GM18519 (cell line): ENCODE measurements at regions not wholly inside any gene's neighbourhood (a gene's known extent, or its start where the extent isn't known, plus 50 kb on each side); places are given as distances from the start of the nearest gene placed in this dataset.
"Not testable (repeated sequence)": the region's sequence is repeated elsewhere in the genome, so short reads cannot be mapped to it uniquely, and the experiment has no call there.

ENCODE experiments used
- ATAC-seq: cut with Tn5 transposase; IDR thresholded peaks from one replicate; pipeline ENCODE4 v1.9.1; 2021; ENCODE audit warnings: mild to moderate bottlenecking, moderate library complexity; ENCODE audit not compliant: unreplicated experiment, low FRiP score

GRCh38 chr11:42795483-42795882 is 516.3 kb upstream of the API5 start:
- ATAC-seq: not testable (repeated sequence)

GRCh38 chr11:42800041-42800440 is 511.8 kb upstream of the API5 start:
- ATAC-seq: no peak

GRCh38 chr11:42802201-42802899 is 509.4 kb upstream of the API5 start:
- no peak for ATAC-seq

- ATAC-seq: no peak
These were observed 505.6 kb upstream of the API5 start for GRCh38 chr11:42806191-42806590.

GRCh38 chr11:42812361-42812760 is 499.4 kb upstream of the API5 start:
- ATAC-seq: no peak

- ATAC-seq: no peak
These were observed 498.8 kb upstream of the API5 start for GRCh38 chr11:42812960-42813359.

- no peak for ATAC-seq
These were observed 495.3 kb upstream of the API5 start for GRCh38 chr11:42816471-42816870.

- ATAC-seq: no peak
These were observed 492.7 kb upstream of the API5 start for GRCh38 chr11:42819126-42819525.

- ATAC-seq: not testable (repeated sequence)
These were observed 489.6 kb upstream of the API5 start for GRCh38 chr11:42822188-42822587.

- no peak for ATAC-seq
These were observed 488.2 kb upstream of the API5 start for GRCh38 chr11:42823546-42823945.

- ATAC-seq: no peak
These were observed 487.7 kb upstream of the API5 start for GRCh38 chr11:42824067-42824466.

GRCh38 chr11:42825598-42825997 is 486.2 kb upstream of the API5 start:
- no peak for ATAC-seq

GRCh38 chr11:42827845-42828244 is 484.0 kb upstream of the API5 start:
- no peak for ATAC-seq

- no peak for ATAC-seq
These were observed 473.8 kb upstream of the API5 start for GRCh38 chr11:42837994-42838393.

- ATAC-seq: no peak
These were observed 471.5 kb upstream of the API5 start for GRCh38 chr11:42840176-42840829.

- ATAC-seq: no peak
These were observed 470.9 kb upstream of the API5 start for GRCh38 chr11:42840860-42841259.

GRCh38 chr11:42841556-42841955 is 470.2 kb upstream of the API5 start:
- no peak for ATAC-seq

- no peak for ATAC-seq
These were observed 462.4 kb upstream of the API5 start for GRCh38 chr11:42849362-42849761.

GRCh38 chr11:42857344-42857743 is 454.5 kb upstream of the API5 start:
- no peak for ATAC-seq

GRCh38 chr11:42870480-42870879 is 441.3 kb upstream of the API5 start:
- no peak for ATAC-seq

GRCh38 chr11:42873800-42874405 is 437.9 kb upstream of the API5 start:
- not testable (repeated sequence) for ATAC-seq

- ATAC-seq: not testable (repeated sequence)
These were observed 430.5 kb upstream of the API5 start for GRCh38 chr11:42881335-42881734.
